Mammary epithelial cell (primary cell): ENCODE measurements at regions not wholly inside any gene's neighbourhood (a gene's known extent, or its start where the extent isn't known, plus 50 kb on each side); places are given as distances from the start of the nearest gene placed in this dataset.

ENCODE experiments used
- CTCF ChIP-seq, 2 donors: IDR thresholded peaks in 1 of 2; conservative IDR thresholded peaks in 1 of 2; 2 replicates each; pipeline ENCODE4 v1.5.1; 2011 to 2012; ENCODE audit warnings: inconsistent platforms in 2 of 2, low read length in 2 of 2, mild to moderate bottlenecking in 2 of 2, control low read depth in 1 of 2, low read depth in 1 of 2; ENCODE audit not compliant: insufficient read depth in 1 of 2; ENCODE audit errors: extremely low read depth in 1 of 2
- EZH2 ChIP-seq: IDR thresholded peaks from 2 replicates; pipeline ENCODE4 v1.6.1; 2012; ENCODE audit warnings: low read length, inconsistent platforms, borderline replicate concordance

GRCh38 chr5:85972539-85972938, 645.2 kb upstream of the COX7C start:
- no peak for TF ChIP-seq CTCF (conservative IDR thresholded peaks at IDR 0.05 in 1 of 2, IDR thresholded peaks at IDR 0.05 in 1 of 2; ENCODE audit: extremely low read depth in 1 of 2, insufficient read depth in 1 of 2, low read depth in 1 of 2, low read length in 2 of 2)
- no peak for TF ChIP-seq EZH2
